HFFc6 (cell line): ENCODE measurements at regions not wholly inside any gene's neighbourhood (a gene's known extent, or its start where the extent isn't known, plus 50 kb on each side); places are given as distances from the start of the nearest gene placed in this dataset.

Experiments
- DNase-seq: peaks from one replicate; pipeline ENCODE4 v3.0.0-alpha.2; 2018
- H3K27ac Mint-ChIP-seq: 2 replicates; pipeline ENCODE4 v1.8.0; 2020; ENCODE audit warnings: mild to moderate bottlenecking, mixed read lengths
- H3K27me3 Mint-ChIP-seq: 2 replicates; pipeline ENCODE4 v1.8.0; 2021; ENCODE audit warnings: mild to moderate bottlenecking, moderate library complexity, mixed read lengths; ENCODE audit not compliant: insufficient read depth
- H3K36me3 Mint-ChIP-seq: 2 replicates; pipeline ENCODE4 v1.8.0; 2021; ENCODE audit warnings: low read depth, mixed read lengths
- H3K4me1 Mint-ChIP-seq: 2 replicates; pipeline ENCODE4 v1.8.0; 2020; ENCODE audit warnings: low read depth, mixed read lengths
- H3K4me3 Mint-ChIP-seq: 2 replicates; pipeline ENCODE4 v1.8.0; 2020; ENCODE audit warnings: mild to moderate bottlenecking, moderate library complexity, mixed read lengths
- H3K9me3 Mint-ChIP-seq: 2 replicates; pipeline ENCODE4 v1.8.0; 2020; ENCODE audit warnings: mild to moderate bottlenecking, mixed read lengths
- CTCF ChIP-seq: fragments of 200-600 bp; sonication (generic); IDR thresholded peaks from 2 replicates; pipeline ENCODE4 v1.5.0; 2021; ENCODE audit warnings: antibody characterized with exemption, mild to moderate bottlenecking

GRCh38 chr7:131649879-131650278 lies 93.5 kb upstream of the PODXL start:
- Mint-ChIP-seq H3K9me3 (no peaks in the 10 kb centered on the region), H3K27ac (no peak overlapping the region), H3K36me3 (peaks cover 2% of the 10 kb centered on the region; the same call in 1 of the 2 replicates), H3K4me1 (peaks cover 27% of the 10 kb centered on the region), H3K4me3 (no peak overlapping the region), H3K27me3 (no peaks in the 10 kb centered on the region)
- no peak for DNase-seq
- TF ChIP-seq CTCF = no peak

GRCh38 chr7:131649003-131649541 lies 92.6 kb upstream of the PODXL start:
- no peak for DNase-seq
- Mint-ChIP-seq H3K4me3 (no peak overlapping the region), H3K4me1 (peaks cover 19% of the 10 kb centered on the region)

GRCh38 chr7:131648491-131648890 lies 92.1 kb upstream of the PODXL start:
- H3K36me3 Mint-ChIP-seq = peaks cover 5% of the 10 kb centered on the region; the same call in 1 of the 2 replicates
- no peaks in the 10 kb centered on the region for H3K9me3 Mint-ChIP-seq
- H3K27me3 Mint-ChIP-seq = peaks cover 2% of the 10 kb centered on the region; the same call in 1 of the 2 replicates
- no peak overlapping the region for H3K27ac Mint-ChIP-seq
- DNase-seq = no peak
- no peak for TF ChIP-seq CTCF
- H3K4me3 Mint-ChIP-seq = no peak overlapping the region
- H3K4me1 Mint-ChIP-seq = peaks cover 13% of the 10 kb centered on the region

More at GRCh38 chr7:131649003-131649541, 92.6 kb upstream of the PODXL start:
- H3K36me3 Mint-ChIP-seq = peaks cover 5% of the 10 kb centered on the region; the same call in 1 of the 2 replicates
- H3K27ac Mint-ChIP-seq = no peak overlapping the region
- no peaks in the 10 kb centered on the region for H3K9me3 Mint-ChIP-seq
- peaks cover 2% of the 10 kb centered on the region; the same call in 1 of the 2 replicates for H3K27me3 Mint-ChIP-seq
- no peak for TF ChIP-seq CTCF

- H3K4me3 Mint-ChIP-seq = no peak overlapping the region
- no peak overlapping the region for H3K27ac Mint-ChIP-seq
- peaks cover 22% of the 10 kb centered on the region for H3K4me1 Mint-ChIP-seq
- no peak for DNase-seq
- peaks cover 5% of the 10 kb centered on the region; the same call in 1 of the 2 replicates for H3K36me3 Mint-ChIP-seq
- H3K9me3 Mint-ChIP-seq = no peaks in the 10 kb centered on the region
- TF ChIP-seq CTCF = no peak
- H3K27me3 Mint-ChIP-seq = peaks cover 2% of the 10 kb centered on the region; the same call in 1 of the 2 replicates
These were observed 89.8 kb upstream of the PODXL start for GRCh38 chr7:131646203-131646602.

- Mint-ChIP-seq H3K27me3 (peaks cover 2% of the 10 kb centered on the region), H3K36me3 (peaks cover 5% of the 10 kb centered on the region; the same call in 1 of the 2 replicates), H3K9me3 (no peaks in the 10 kb centered on the region), H3K4me1 (peaks cover 13% of the 10 kb centered on the region), H3K27ac (peak overlapping the region; percentile 62; the same call in 1 of the 2 replicates), H3K4me3 (no peak overlapping the region)
- no peak for TF ChIP-seq CTCF
- DNase-seq = peak; percentile 13
These were observed 86.0 kb upstream of the PODXL start for GRCh38 chr7:131642429-131642828.
